ENCODE measurements at regions not wholly inside any gene's neighbourhood (a gene's known extent, or its start where the extent isn't known, plus 50 kb on each side); places are given as distances from the start of the nearest gene placed in this dataset.
"Not testable (repeated sequence)": the region's sequence is repeated elsewhere in the genome, so short reads cannot be mapped to it uniquely, and the experiment has no call there.

- ChIA-PET POLR2A (no interaction called here), CTCF (interaction anchor here (1.6 to 2.0 kb wide), 2 partner anchors 17 to 19 kb away, joined by 3 to 6 read pairs; no protein-coding TSS in a partner anchor)
- no peaks in the 10 kb centered on the region for H3K4me1 Mint-ChIP-seq
These were observed 127.0 kb upstream of the DUSP22 start for GRCh38 chr6:165263-165662.

GRCh38 chr6:165906-166305 is 126.4 kb upstream of the DUSP22 start:
- Mint-ChIP-seq H3K27ac (no peak overlapping the region), H3K4me3 (no peak overlapping the region), H3K27me3 (peaks cover 19% of the 10 kb centered on the region), H3K36me3 (ENCODE audit: low read depth) (no peaks in the 10 kb centered on the region), H3K9me3 (no peaks in the 10 kb centered on the region), H3K4me1 (no peaks in the 10 kb centered on the region)
- ChIA-PET POLR2A (no interaction called here), CTCF (interaction anchor here (2.0 kb wide), 1 partner anchor 18 kb away, joined by 6 read pairs; no protein-coding TSS in a partner anchor)
- DNase-seq = no peak

More at GRCh38 chr6:165263-165662, 127.0 kb upstream of the DUSP22 start:
- Mint-ChIP-seq H3K27ac (no peak overlapping the region), H3K27me3 (peaks cover 18% of the 10 kb centered on the region), H3K36me3 (ENCODE audit: low read depth) (no peaks in the 10 kb centered on the region), H3K9me3 (no peaks in the 10 kb centered on the region), H3K4me3 (no peak overlapping the region)
- DNase-seq = no peak

DNA sequence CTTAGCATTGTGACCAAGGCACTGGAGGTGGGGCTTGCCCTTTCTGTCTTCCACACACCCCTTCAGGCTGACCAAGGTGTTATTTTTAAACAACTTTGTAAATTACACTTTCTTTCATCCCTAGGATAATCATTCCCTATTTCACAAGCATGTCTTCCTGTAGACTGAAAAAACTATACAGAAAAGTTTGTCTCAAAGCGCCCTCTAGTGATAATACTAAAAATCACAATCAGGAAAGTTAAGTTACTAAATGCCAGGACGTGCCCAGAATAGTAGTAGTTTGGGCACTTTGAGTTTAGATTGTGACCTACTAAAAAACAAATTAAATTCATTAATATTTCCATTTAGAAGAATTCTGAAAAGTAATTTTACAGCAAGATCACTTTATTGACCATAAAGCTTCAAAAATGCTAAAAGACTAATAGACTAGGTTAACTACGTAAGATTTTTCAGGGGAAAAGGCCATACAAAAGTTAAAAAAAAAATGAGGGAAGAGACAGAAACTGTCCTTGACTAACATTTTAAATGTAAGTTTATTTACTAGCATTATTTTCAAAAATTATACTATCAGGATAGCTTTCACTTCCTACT is 123.3 kb upstream of the DUSP22 start:
- Mint-ChIP-seq H3K9me3 (peaks cover 6% of the 10 kb centered on the region), H3K4me3 (no peak overlapping the region), H3K27me3 (peaks cover 15% of the 10 kb centered on the region), H3K27ac (no peak overlapping the region), H3K36me3 (ENCODE audit: low read depth) (peaks cover 4% of the 10 kb centered on the region), H3K4me1 (no peaks in the 10 kb centered on the region)
- ChIA-PET CTCF (interaction anchor here (0.6 to 0.7 kb wide), 2 partner anchors 20 to 125 kb away, joined by 4 read pairs; no protein-coding TSS in a partner anchor), POLR2A (no interaction called here)
- no peak for DNase-seq

- Mint-ChIP-seq H3K9me3 (peaks cover 26% of the 10 kb centered on the region), H3K27me3 (peaks cover 21% of the 10 kb centered on the region), H3K36me3 (ENCODE audit: low read depth) (peaks cover 4% of the 10 kb centered on the region), H3K4me1 (peaks cover 3% of the 10 kb centered on the region), H3K27ac (no peak overlapping the region), H3K4me3 (no peak overlapping the region)
- ChIA-PET CTCF (no interaction called here), POLR2A (no interaction called here)
- no peak for DNase-seq
These were observed 118.3 kb upstream of the DUSP22 start for GRCh38 chr6:174036-174435.

DNA sequence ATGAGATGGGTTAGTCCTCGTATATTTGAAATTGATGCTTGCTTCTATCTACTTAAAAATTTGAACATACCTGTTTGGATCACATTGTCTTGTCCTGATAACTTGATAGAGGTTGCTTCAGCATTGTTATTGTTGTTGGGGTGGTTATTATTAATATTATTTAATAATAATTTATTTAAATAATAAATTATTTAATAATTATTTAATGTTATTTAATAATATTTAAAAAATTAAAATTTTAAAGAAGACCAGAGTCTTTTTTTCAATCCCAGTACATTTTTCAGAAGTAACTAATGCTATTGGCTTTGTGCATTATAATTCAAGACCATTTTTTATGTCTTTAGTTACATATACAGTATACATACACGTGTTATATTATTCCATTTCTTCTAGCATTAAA is 116.6 kb upstream of the DUSP22 start:
- POLR2A ChIA-PET = interaction anchor here (0.6 kb wide), 1 partner anchor 21 kb away, joined by 3 read pairs; no protein-coding TSS in a partner anchor
- H3K4me3 Mint-ChIP-seq = no peak overlapping the region
- peaks cover 10% of the 10 kb centered on the region for H3K4me1 Mint-ChIP-seq
- H3K27me3 Mint-ChIP-seq = peaks cover 16% of the 10 kb centered on the region
- no peak for DNase-seq
- H3K36me3 Mint-ChIP-seq (ENCODE audit: low read depth) = peaks cover 4% of the 10 kb centered on the region
- H3K27ac Mint-ChIP-seq = no peak overlapping the region
- CTCF ChIA-PET = no interaction called here
- peaks cover 30% of the 10 kb centered on the region for H3K9me3 Mint-ChIP-seq

DNA sequence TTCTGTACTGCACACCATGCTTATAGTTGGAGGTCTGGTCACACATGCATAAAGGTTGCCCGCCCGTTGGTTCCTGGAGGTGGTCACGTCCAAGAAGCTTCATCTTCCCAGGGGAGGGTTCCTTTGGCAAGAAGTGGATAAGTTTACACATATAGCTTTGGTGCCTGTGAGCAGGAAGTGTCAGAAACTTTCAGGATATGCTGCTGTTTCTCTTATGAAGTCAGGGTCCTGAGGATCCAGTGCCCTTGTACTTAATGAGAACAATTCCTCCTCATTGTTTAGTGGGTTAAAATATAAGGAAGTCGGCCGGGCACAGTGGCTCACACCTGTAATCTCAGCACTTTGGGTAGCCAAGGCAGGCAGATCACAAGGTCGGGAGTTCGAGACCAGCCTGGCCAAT is 115.5 kb upstream of the DUSP22 start:
- Mint-ChIP-seq H3K27me3 (peaks cover 10% of the 10 kb centered on the region), H3K9me3 (peaks cover 26% of the 10 kb centered on the region), H3K4me3 (no peak overlapping the region), H3K4me1 (peaks cover 20% of the 10 kb centered on the region), H3K36me3 (ENCODE audit: low read depth) (peaks cover 2% of the 10 kb centered on the region), H3K27ac (no peak overlapping the region)
- DNase-seq = no peak
- ChIA-PET POLR2A (no interaction called here), CTCF (no interaction called here)

DNA sequence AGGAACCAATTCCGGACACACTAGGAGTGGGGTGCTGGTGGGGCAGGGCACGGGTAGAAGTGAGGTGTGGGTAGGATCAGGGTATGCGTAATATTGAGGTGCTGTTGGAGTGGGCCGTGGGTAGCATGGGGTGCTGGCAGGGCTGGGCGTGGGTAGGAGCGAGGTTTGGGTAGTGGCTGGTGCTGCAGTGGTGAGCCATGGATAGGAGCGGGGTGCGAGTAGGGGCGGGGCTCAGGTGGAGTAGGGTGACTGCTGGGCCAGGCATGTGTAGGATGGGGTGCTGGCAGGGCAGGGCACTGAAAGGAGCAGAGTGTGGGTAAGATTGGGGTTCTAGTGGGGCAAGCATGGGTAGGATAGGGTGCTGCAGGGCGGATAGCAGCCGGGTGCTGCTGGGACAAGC is 114.2 kb upstream of the DUSP22 start:
- CTCF ChIA-PET = interaction anchor here (1.1 to 1.5 kb wide), 4 partner anchors 11 to 231 kb away, joined by 3 to 5 read pairs (median 4); no protein-coding TSS in a partner anchor
- Mint-ChIP-seq H3K36me3 (ENCODE audit: low read depth) (no peaks in the 10 kb centered on the region), H3K4me3 (no peak overlapping the region), H3K9me3 (peaks cover 23% of the 10 kb centered on the region), H3K27me3 (peaks cover 8% of the 10 kb centered on the region), H3K27ac (no peak overlapping the region), H3K4me1 (peaks cover 20% of the 10 kb centered on the region)
- DNase-seq = no peak
- POLR2A ChIA-PET = no interaction called here

GRCh38 chr6:178929-179328 is 113.4 kb upstream of the DUSP22 start:
- POLR2A ChIA-PET; DNase-seq; H3K27ac Mint-ChIP-seq; H3K27me3 Mint-ChIP-seq; H3K36me3 Mint-ChIP-seq (ENCODE audit: low read depth); H3K4me3 Mint-ChIP-seq: not testable (repeated sequence)
- H3K9me3 Mint-ChIP-seq = peaks cover 23% of the 10 kb centered on the region
- CTCF ChIA-PET = interaction anchor here (1.2 to 1.7 kb wide), 4 partner anchors 12 to 230 kb away, joined by 3 to 7 read pairs (median 4); no protein-coding TSS in a partner anchor
- peaks cover 22% of the 10 kb centered on the region for H3K4me1 Mint-ChIP-seq

GRCh38 chr6:179340-179950 is 112.8 kb upstream of the DUSP22 start:
- Mint-ChIP-seq H3K27me3 (peaks cover 6% of the 10 kb centered on the region), H3K4me3 (no peak overlapping the region), H3K36me3 (ENCODE audit: low read depth) (no peaks in the 10 kb centered on the region), H3K9me3 (peaks cover 20% of the 10 kb centered on the region), H3K27ac (no peak overlapping the region), H3K4me1 (peaks cover 27% of the 10 kb centered on the region)
- no peak for DNase-seq
- CTCF ChIA-PET = interaction anchor here (1.2 to 2.3 kb wide), 5 partner anchors 10 to 230 kb away, joined by 3 to 12 read pairs (median 6); no protein-coding TSS in a partner anchor
- POLR2A ChIA-PET = no interaction called here

- H3K27me3 Mint-ChIP-seq; H3K36me3 Mint-ChIP-seq (ENCODE audit: low read depth); POLR2A ChIA-PET: not testable (repeated sequence)
- Mint-ChIP-seq H3K4me3 (peak overlapping the region; percentile 28), H3K4me1 (peaks cover 30% of the 10 kb centered on the region), H3K27ac (peak overlapping the region; percentile 57), H3K9me3 (peaks cover 15% of the 10 kb centered on the region)
- peak; percentile 31 for DNase-seq
- CTCF ChIA-PET = interaction anchor here (1.7 to 2.3 kb wide), 3 partner anchors 9 to 32 kb away, joined by 6 to 12 read pairs (median 7); no protein-coding TSS in a partner anchor
These were observed 112.1 kb upstream of the DUSP22 start for GRCh38 chr6:180091-180694.

DNA sequence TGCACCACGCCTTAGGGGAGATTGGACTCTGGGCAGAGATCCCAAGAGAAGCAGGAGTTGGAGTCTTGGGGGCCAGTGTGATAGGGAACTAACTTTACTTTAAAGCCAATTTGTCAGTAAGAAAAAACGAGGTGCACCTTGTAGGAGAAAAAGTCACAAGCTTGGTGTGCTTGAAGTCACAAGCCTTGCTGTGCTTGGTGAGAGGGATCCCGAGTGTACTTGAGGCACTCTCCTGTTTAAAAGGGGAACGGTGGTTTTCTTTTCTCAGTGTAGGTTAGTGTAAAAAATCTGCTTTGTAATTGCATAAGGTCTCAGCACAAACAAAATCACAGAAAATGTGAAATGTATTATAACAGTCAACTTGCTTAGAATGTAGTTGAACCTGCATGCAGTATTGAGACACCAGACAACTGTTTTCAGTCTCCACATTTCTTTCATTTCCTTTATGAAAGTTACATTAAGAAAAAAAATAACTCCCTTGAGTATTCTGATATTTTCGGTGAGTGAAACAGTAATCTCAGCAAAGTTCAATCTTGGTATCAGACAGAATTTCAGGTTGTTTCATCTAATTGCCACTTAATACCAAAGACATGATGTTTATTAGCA is 111.1 kb upstream of the DUSP22 start:
- ChIA-PET POLR2A (no interaction called here), CTCF (interaction anchor here (1.7 to 2.3 kb wide), 3 partner anchors 8 to 33 kb away, joined by 6 to 12 read pairs (median 7); no protein-coding TSS in a partner anchor)
- peak overlapping the region; percentile 57 for H3K27ac Mint-ChIP-seq
- peaks cover 6% of the 10 kb centered on the region for H3K27me3 Mint-ChIP-seq
- peak overlapping the region; percentile 28 for H3K4me3 Mint-ChIP-seq
- no peaks in the 10 kb centered on the region for H3K36me3 Mint-ChIP-seq (ENCODE audit: low read depth)
- peaks cover 15% of the 10 kb centered on the region for H3K9me3 Mint-ChIP-seq
- DNase-seq = no peak
- H3K4me1 Mint-ChIP-seq = peaks cover 30% of the 10 kb centered on the region

GRCh38 chr6:183668-184067 is 108.6 kb upstream of the DUSP22 start:
- Mint-ChIP-seq H3K4me1 (peaks cover 29% of the 10 kb centered on the region), H3K27me3 (no peaks in the 10 kb centered on the region), H3K27ac (no peak overlapping the region), H3K9me3 (peaks cover 8% of the 10 kb centered on the region), H3K36me3 (ENCODE audit: low read depth) (no peaks in the 10 kb centered on the region), H3K4me3 (no peak overlapping the region)
- ChIA-PET CTCF (interaction anchor here (0.8 to 1.3 kb wide), 3 partner anchors 19 to 141 kb away, joined by 3 to 4 read pairs (median 3); no protein-coding TSS in a partner anchor), POLR2A (interaction anchor here (0.6 kb wide), 1 partner anchor 210 kb away, joined by 3 read pairs; no protein-coding TSS in a partner anchor)
- no peak for DNase-seq

All from activated CD4-positive, alpha-beta T cell treated with anti-CD3 and anti-CD28 coated beads, Interleukin-2, amount 10 ng/mL, durations not matched to agents 7 days and 5 days (primary cell).